Transverse colon (tissue), 4 donors: ENCODE measurements at regions not wholly inside any gene's neighbourhood (a gene's known extent, or its start where the extent isn't known, plus 50 kb on each side); places are given as distances from the start of the nearest gene placed in this dataset.

Experiments used
- CTCF ChIP-seq, 5 experiments: fragments of 200-600 bp in 3 of 5; fragments of 450-650 bp in 2 of 5; sonication (generic) in 3 of 5; IDR thresholded peaks; 1 replicate in 2 of 5; 2 replicates in 3 of 5; pipeline ENCODE4 v1.5.1; 2016 to 2017; ENCODE audit warnings: antibody characterized with exemption in 5 of 5, inconsistent platforms in 3 of 5, mild to moderate bottlenecking in 2 of 5, moderate library complexity in 1 of 5
- EP300 ChIP-seq: sonication (generic); formaldehyde crosslinking; IDR thresholded peaks from one replicate; pipeline ENCODE4 v1.6.1; 2017; ENCODE audit warnings: antibody characterized with exemption, low read depth
- POLR2A ChIP-seq: fragments of 450-650 bp; IDR thresholded peaks from one replicate; pipeline ENCODE4 v1.6.1; 2016; ENCODE audit warnings: antibody characterized with exemption, mild to moderate bottlenecking, moderate library complexity
- POLR2AphosphoS5 ChIP-seq, 3 donors: sonication (generic); formaldehyde crosslinking; IDR thresholded peaks; one replicate each; pipeline ENCODE4 v1.6.1; 2016; ENCODE audit warnings: antibody characterized with exemption in 3 of 3

- TF ChIP-seq CTCF (IDR thresholded peaks at IDR 0.05) (no peak), POLR2A (no peak), POLR2AphosphoS5 (IDR thresholded peaks at IDR 0.05) (no peak), EP300 (no peak)
Observed at GRCh38 chr6:71482742-71483141, 194.1 kb downstream of the OGFRL1 start.
